Kidney tubule cell (primary cell): ENCODE measurements at regions not wholly inside any gene's neighbourhood (a gene's known extent, or its start where the extent isn't known, plus 50 kb on each side); places are given as distances from the start of the nearest gene placed in this dataset.
"Not testable (repeated sequence)": the region's sequence is repeated elsewhere in the genome, so short reads cannot be mapped to it uniquely, and the experiment has no call there.

Source experiments
- DNase-seq: peaks from one replicate; pipeline ENCODE4 v3.0.0-alpha.2; 2018; ENCODE audit warnings: low spot score

DNA sequence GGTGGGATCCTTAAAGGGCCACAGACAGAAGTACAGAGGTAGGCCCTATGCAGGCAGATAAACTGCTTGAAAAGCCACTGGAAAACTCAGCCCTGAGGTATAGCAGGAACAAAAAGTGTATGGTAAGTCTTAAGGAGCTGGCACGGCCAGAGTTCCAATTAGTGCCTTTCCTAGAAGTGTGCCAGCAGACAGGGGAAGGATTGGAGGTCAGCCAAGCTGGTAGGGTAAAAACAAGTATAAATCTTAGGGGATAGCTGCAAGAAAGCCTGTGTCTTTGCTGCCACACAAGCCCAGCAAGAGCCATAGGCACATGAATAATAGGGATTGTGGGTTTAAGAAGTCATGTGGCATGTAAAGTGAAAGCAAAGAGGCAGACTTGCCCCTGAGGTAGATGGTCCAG lies 582.5 kb downstream of the PLOD2 start:
- DNase-seq, result no peak

DNA sequence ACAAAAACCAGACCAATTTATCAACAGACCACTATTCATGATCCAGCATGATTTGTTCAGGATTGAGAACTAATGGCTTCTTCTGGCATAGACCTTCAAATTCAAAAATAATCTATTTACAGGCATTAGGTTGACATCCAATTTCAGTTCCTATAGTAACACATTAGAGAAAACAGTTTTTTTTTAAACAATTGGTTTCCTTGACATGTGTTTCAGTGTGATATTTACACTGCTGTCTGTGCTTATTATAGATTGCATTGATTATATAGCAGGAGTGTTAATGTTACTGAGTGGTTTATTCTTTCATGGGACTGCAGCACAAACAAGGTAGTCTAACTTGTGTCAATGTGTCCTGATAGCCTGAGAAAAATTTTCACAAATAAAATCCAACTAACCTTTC lies 579.3 kb downstream of the PLOD2 start:
- no peak for DNase-seq

DNA sequence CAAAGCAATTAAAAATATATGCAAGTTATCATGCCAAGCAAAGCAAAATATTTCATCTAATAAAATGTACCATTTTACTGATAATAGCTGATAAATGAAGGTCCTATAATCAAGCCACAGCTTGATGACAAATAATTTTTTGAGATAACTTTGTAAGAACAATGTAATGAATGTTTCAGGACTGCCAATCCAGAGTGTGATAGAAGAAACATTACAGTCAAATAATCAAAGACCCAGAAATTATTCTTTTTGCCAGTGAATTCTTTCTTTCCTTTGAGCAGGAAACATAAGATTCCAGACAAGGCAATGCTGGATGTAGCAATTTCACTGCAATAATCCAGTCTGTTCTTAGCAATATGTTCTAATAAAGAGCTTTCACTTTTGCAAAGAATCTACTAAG lies 556.1 kb downstream of the PLOD2 start:
- no peak for DNase-seq

DNA sequence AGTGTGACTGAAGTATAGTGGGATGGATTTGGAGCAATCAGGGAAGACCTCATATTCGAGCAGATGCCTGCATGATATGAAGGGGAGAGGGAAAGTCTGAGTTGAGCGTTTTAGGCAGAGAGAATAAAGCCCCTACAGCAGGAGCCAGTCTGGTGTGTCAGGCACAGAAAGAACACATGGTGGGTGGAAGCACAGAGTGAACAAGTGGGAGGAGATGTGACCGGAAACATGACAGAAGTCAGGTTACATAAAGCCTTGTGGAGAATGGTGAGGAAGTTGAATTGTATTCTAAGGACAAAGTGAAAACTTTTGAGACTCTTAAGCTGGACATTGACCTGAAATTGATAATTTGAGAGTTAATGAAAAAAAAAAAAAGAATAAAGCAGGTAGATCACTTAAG lies 541.0 kb downstream of the PLOD2 start:
- DNase-seq, result no peak

GRCh38 chr3:145620486-145620885 lies 540.5 kb downstream of the PLOD2 start:
- no peak for DNase-seq

DNA sequence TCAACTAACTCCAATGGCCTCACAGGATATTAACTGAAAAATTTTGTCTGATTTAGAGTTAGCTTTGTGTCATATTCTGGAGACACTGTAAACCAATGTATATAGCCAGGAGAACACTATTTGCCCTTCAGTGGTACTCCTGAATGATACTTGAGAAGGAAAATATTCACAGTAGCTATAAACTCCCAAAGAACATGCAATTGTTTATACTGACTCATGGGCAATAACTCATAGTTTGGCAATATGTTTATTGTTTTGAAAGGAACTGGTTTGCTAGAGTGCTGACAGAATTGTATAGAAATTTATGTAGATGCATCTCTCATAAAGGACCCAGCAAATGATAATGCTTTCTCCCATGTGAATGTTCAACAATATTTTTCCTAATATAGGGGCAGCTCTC lies 537.6 kb downstream of the PLOD2 start:
- no peak for DNase-seq

DNA sequence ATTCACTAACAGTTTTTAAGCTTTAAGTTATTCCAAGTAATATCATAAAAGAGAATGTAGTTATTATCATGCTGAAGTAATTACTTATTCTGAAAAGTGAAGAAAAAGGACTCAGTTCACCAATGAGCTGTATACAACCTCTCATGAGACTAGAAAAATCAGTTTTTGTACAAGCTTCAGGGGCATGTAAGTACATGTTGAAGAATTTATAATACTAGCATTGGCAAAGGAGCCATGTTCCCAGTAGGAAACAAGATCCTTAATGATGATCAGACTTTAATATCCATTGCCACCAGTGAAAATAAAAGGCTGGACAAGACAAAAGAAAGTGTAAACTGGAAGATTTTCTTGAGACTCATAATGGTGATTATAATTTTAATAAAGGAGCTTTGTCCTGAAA lies 532.8 kb downstream of the PLOD2 start:
- no peak for DNase-seq

- no peak for DNase-seq
These were observed 523.9 kb downstream of the PLOD2 start for GRCh38 chr3:145637105-145637504.

GRCh38 chr3:145639003-145639606 lies 521.9 kb downstream of the PLOD2 start:
- DNase-seq, result no peak

- no peak for DNase-seq
These were observed 521.1 kb downstream of the PLOD2 start for GRCh38 chr3:145639875-145640274.

- no peak for DNase-seq
These were observed 512.6 kb downstream of the PLOD2 start for GRCh38 chr3:145648396-145648795.

DNA sequence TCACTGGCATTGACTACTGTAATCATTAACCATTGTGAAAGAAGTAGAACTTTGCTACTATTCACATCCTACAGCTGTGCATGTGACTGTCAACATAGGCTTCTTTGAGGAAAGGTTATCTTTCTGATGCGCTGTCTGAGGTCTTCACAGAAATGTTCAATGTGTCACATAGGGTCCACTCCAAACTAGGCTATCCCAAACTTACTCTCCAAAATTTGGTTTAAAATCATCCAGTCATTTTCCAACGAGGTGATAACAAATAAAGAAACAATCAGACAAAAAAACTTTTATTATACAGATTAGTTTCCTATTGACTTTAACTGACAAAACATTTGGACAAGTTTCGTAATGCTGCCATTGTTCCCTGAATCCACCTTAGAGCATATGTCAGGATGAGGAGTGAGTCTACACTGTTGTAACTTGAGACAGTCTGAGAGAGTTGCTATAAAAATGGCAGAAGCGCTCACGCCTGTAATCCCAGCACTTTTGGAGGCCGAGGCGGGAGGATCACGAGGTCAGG lies 511.6 kb downstream of the PLOD2 start:
- DNase-seq, result no peak

GRCh38 chr3:145650170-145650569 lies 510.8 kb downstream of the PLOD2 start:
- DNase-seq, result no peak

- DNase-seq, result no peak
These were observed 489.9 kb downstream of the PLOD2 start for GRCh38 chr3:145671121-145671520.

- DNase-seq, result no peak
These were observed 487.1 kb downstream of the PLOD2 start for GRCh38 chr3:145673838-145674237.

DNA sequence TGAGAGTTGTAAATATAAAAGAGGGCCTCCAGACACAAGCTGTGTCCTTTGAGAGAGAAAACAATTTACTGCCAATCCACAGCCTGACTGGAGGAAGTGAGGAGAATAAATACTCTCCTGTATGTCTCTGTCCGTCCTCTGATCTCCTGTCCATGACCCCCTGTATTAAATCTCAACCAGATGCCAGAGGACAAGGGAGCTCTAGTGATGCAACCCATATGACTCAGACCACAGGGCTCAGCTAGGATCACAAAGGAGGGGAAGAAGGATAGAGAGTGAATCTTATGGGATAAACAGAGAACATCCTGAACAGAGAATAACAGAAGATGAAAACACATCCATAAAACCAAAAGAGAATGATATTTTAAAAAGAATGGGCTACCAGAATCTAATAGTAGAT lies 482.6 kb downstream of the PLOD2 start:
- DNase-seq, result no peak

DNA sequence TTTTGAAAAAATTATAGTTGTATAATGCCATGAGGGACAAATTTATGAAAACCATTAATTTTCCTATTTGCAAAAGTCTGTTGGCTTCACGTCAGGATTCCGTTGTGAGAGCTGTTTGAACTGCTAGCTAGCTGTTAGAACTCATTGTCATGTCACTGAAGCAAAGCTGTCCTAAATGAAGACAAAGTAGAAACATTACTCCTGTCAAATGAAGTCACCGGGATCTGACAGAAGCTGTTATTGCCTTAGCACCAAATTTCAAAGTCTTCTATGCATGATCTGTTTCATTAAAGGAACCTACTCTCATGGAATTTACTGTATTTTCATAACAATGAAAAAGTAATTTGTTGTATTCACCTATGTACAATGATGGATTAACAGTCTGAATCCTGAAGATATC lies 479.8 kb downstream of the PLOD2 start:
- DNase-seq, result no peak

DNA sequence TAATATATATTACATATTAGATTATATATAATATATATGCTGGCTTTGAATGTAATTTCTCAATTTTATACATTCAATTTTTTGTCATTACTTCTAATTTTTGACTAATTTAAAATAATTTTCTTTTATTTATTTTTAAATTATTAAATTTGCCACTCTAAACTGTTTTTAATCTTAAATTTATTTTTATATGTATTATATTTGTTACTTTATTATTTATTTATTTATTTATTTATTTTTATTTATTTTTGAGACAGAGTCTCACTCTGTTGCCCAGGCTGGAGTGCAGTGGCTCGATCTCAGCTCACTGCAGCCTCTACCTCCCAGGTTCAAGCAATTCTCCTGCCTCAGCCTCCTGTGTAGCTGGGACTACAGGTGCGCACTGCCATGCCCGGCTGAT lies 473.0 kb downstream of the PLOD2 start:
- DNase-seq, result not testable (repeated sequence)

DNA sequence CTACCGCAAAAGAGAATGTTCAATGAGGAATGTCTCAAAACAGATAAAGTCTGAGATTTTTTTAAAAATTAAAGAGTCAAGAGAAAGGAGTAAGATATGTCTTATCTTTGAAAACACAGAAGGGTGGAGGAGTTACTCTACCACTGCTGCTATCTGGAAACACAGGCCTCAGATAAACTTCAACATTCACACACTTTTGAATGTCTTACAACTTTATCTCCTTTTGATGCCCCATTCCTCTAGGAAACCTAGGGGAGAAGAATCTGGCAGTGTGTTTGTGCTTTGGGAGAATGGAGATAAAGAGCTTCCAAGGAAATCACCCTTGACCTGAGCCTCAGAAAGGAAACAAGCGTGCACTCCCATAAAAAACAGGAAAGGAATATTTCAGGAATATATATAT lies 468.2 kb downstream of the PLOD2 start:
- DNase-seq, result no peak

GRCh38 chr3:145696011-145696410 lies 465.0 kb downstream of the PLOD2 start:
- DNase-seq, result no peak

DNA sequence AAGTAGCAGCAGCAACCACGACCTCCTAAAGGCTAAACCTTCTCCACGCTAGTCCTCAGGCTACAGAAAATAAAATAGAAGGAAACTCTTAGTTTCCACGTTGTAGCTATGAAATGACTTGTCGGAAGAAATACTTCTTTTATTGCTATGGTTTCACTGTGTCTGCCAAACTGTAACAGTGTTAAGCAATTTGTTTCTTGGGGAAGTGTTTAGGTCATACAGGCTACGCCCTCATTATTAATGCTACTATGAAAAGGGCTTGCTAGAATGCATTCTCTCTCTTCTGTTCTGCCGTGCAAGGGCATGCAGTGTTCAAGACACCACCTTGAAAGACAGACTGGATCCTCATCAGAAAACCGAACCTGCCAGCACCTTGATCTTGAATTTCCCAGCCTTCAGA lies 462.7 kb downstream of the PLOD2 start:
- no peak for DNase-seq

DNA sequence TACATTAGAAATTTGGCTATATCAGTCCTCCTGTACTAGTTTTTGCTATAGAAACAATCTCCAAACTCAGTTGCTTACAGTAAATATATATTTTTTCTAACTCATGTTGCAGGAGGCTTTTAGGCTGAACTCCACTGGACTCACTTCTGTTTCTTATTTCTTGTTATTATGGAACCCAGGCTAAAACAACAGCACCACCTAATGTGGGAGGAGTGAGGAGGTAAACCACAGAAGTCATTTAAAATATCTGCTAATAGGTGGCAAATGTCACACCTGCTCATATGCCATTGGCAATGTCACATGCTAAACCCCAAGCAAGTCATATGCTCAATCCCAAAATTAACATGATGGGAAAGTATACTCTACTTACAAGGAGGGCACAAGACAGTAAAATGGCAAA lies 462.2 kb downstream of the PLOD2 start:
- DNase-seq, result no peak

DNA sequence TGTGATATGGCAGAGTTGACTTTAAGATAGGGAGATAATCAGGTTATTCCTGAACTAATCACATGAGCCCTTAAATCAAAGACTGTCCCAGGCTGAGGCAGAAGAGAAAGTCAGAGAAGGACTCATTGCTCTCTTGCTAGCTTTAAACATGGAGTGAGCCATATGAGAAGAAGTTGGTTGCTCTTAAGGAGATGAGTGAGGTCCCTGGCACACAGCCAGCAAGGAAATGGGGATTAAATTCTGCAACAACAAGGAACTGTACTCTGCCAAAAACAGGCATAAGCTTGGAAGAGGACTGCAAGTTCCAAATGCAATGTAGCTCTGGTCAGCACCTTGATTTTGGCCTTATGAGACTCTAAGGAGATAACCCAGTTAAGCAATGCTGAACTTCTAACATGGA lies 457.0 kb downstream of the PLOD2 start:
- DNase-seq, result peak; percentile 28

- not testable (repeated sequence) for DNase-seq
These were observed 451.2 kb downstream of the PLOD2 start for GRCh38 chr3:145709779-145710178.

- no peak for DNase-seq
These were observed 444.5 kb downstream of the PLOD2 start for GRCh38 chr3:145716519-145716918.
